Upper lobe of left lung (tissue), 6 donors: ENCODE measurements at regions not wholly inside any gene's neighbourhood (a gene's known extent, or its start where the extent isn't known, plus 50 kb on each side); places are given as distances from the start of the nearest gene placed in this dataset.
A peak's percentile ranks its signal among the peaks of the same experiment; 100 is the strongest.

Source experiments
- ATAC-seq, 2 donors: fragments of 200-7000 bp; cut with Tn5 transposase; one replicate each; pipeline ENCODE4 v1.9.1; 2022; ENCODE audit warnings: mild to moderate bottlenecking in 2 of 2, moderate library complexity in 2 of 2; ENCODE audit not compliant: low FRiP score in 2 of 2
- DNase-seq, 2 donors: peaks; one replicate each; pipeline ENCODE4 v3.0.0-alpha.2; 2019 to 2020
- H3K27ac ChIP-seq, 4 donors: fragments of 200-600 bp; sonication (generic); one replicate each; pipeline ENCODE4 v1.5.1; 2016 to 2019
- H3K27me3 ChIP-seq, 4 donors: fragments of 200-600 bp; sonication (generic); one replicate each; pipeline ENCODE4 v1.5.1; 2017 to 2019
- H3K36me3 ChIP-seq, 4 donors: fragments of 200-600 bp; sonication (generic); one replicate each; pipeline ENCODE4 v1.5.1; 2016 to 2019
- H3K4me1 ChIP-seq, 4 donors: fragments of 200-600 bp; sonication (generic); one replicate each; pipeline ENCODE4 v1.5.1; 2018 to 2019
- H3K4me3 ChIP-seq, 4 donors: fragments of 200-600 bp; sonication (generic); one replicate each; pipeline ENCODE4 v1.5.1; 2017 to 2019; ENCODE audit warnings: mild to moderate bottlenecking in 2 of 4, moderate library complexity in 1 of 4
- H3K9me3 ChIP-seq, 4 donors: fragments of 200-600 bp; sonication (generic); one replicate each; pipeline ENCODE4 v1.5.1; 2018 to 2019
- CTCF ChIP-seq, 6 experiments: fragments of 450-650 bp in 4 of 6; fragments of 200-600 bp in 2 of 6; sonication (generic) in 2 of 6; IDR thresholded peaks; one replicate each; pipeline ENCODE4 v1.5.1; 2016 to 2019; ENCODE audit warnings: antibody characterized with exemption in 6 of 6
- EP300 ChIP-seq, 4 donors: sonication (generic); formaldehyde crosslinking; IDR thresholded peaks; one replicate each; pipeline ENCODE4 v1.5.1; 2017; ENCODE audit warnings: antibody characterized with exemption in 4 of 4, control low read depth in 2 of 4
- POLR2A ChIP-seq, 4 donors: fragments of 450-650 bp; IDR thresholded peaks; one replicate each; pipeline ENCODE4 v1.5.1; 2016 to 2017; ENCODE audit warnings: antibody characterized with exemption in 4 of 4, mild to moderate bottlenecking in 2 of 4
- POLR2AphosphoS5 ChIP-seq, 2 donors: sonication (generic); formaldehyde crosslinking; IDR thresholded peaks; one replicate each; pipeline ENCODE4 v1.5.1; 2017; ENCODE audit warnings: antibody characterized with exemption in 2 of 2
- WGBS, 2 donors: methylation state at CpG; one replicate each; pipeline ENCODE4 v1.1.5; 2017 to 2018; 5-methylcytosine and 5-hydroxymethylcytosine counted together
- donor health status: DM: no; HTN: no; CAD: no; lungs with moderate emphysema.
- donor health status: DM: no; HTN: yes; CAD: no; lungs with severe emphysema.

- no peak for DNase-seq
- ATAC-seq = no peak
- Histone ChIP-seq H3K4me3 (no peak overlapping the region), H3K27ac (no peak overlapping the region), H3K9me3 (no peaks in the 10 kb centered on the region), H3K36me3 (no peaks in the 10 kb centered on the region), H3K4me1 (no peaks in the 10 kb centered on the region), H3K27me3 (no peaks in the 10 kb centered on the region)
- 68% methylated on average over 12 of the region's 12 CpGs for WGBS, 2 donors
- TF ChIP-seq EP300 (IDR thresholded peaks at IDR 0.05) (no peak), POLR2A (IDR thresholded peaks at IDR 0.05) (no peak), CTCF (IDR thresholded peaks at IDR 0.05) (no peak), POLR2AphosphoS5 (IDR thresholded peaks at IDR 0.05) (no peak)
These were observed 247.4 kb upstream of the C1orf174 start for GRCh38 chr1:4147509-4147908.

- Histone ChIP-seq H3K36me3 (no peaks in the 10 kb centered on the region), H3K27ac (no peak overlapping the region), H3K4me1 (no peaks in the 10 kb centered on the region), H3K9me3 (no peaks in the 10 kb centered on the region), H3K4me3 (no peak overlapping the region), H3K27me3 (no peaks in the 10 kb centered on the region)
- WGBS, 2 donors = 88 to 90% methylated on average over 3 to 7 of the region's 7 CpGs
- ATAC-seq (no peak), DNase-seq (no peak)
- TF ChIP-seq POLR2A (IDR thresholded peaks at IDR 0.05) (no peak), CTCF (IDR thresholded peaks at IDR 0.05) (no peak), POLR2AphosphoS5 (IDR thresholded peaks at IDR 0.05) (no peak), EP300 (IDR thresholded peaks at IDR 0.05) (no peak)
These were observed 249.2 kb upstream of the C1orf174 start for GRCh38 chr1:4149281-4149680.

GRCh38 chr1:4149831-4150230 lies 249.8 kb upstream of the C1orf174 start:
- TF ChIP-seq EP300 (IDR thresholded peaks at IDR 0.05) (no peak), POLR2AphosphoS5 (IDR thresholded peaks at IDR 0.05) (no peak), CTCF (IDR thresholded peaks at IDR 0.05) (no peak), POLR2A (IDR thresholded peaks at IDR 0.05) (no peak)

GRCh38 chr1:4150262-4150661 lies 250.2 kb upstream of the C1orf174 start:
- no peak overlapping the region for H3K4me3 ChIP-seq
- H3K27ac ChIP-seq = no peak overlapping the region
- no peaks in the 10 kb centered on the region for H3K9me3 ChIP-seq
- DNase-seq (no peak), ATAC-seq (peak in 1 of 2 donors; percentile 6)
- no peaks in the 10 kb centered on the region for H3K27me3 ChIP-seq
- 28 to 46% methylated on average over 2 to 6 of the region's 7 CpGs for WGBS, 2 donors
- no peak for TF ChIP-seq POLR2A (IDR thresholded peaks at IDR 0.05)
- no peak for TF ChIP-seq EP300 (IDR thresholded peaks at IDR 0.05)
- no peak for TF ChIP-seq CTCF (IDR thresholded peaks at IDR 0.05)
- no peak for TF ChIP-seq POLR2AphosphoS5 (IDR thresholded peaks at IDR 0.05)
- H3K36me3 ChIP-seq = no peaks in the 10 kb centered on the region
- no peaks in the 10 kb centered on the region for H3K4me1 ChIP-seq

More at GRCh38 chr1:4149831-4150230, 249.8 kb upstream of the C1orf174 start:
- H3K4me1 ChIP-seq = no peaks in the 10 kb centered on the region
- H3K9me3 ChIP-seq = no peaks in the 10 kb centered on the region
- H3K36me3 ChIP-seq = no peaks in the 10 kb centered on the region
- DNase-seq = no peak
- H3K27ac ChIP-seq = no peak overlapping the region
- ATAC-seq = no peak
- WGBS, 2 donors = 56 to 76% methylated on average over 8 to 10 of the region's 10 CpGs
- no peak overlapping the region for H3K4me3 ChIP-seq
- no peaks in the 10 kb centered on the region for H3K27me3 ChIP-seq

GRCh38 chr1:4152266-4152665 lies 252.2 kb upstream of the C1orf174 start:
- 71 to 84% methylated on average over 4 to 11 of the region's 11 CpGs for WGBS, 2 donors
- Histone ChIP-seq H3K9me3 (no peaks in the 10 kb centered on the region), H3K27ac (no peak overlapping the region), H3K4me1 (no peaks in the 10 kb centered on the region), H3K36me3 (no peaks in the 10 kb centered on the region), H3K4me3 (no peak overlapping the region), H3K27me3 (no peaks in the 10 kb centered on the region)
- DNase-seq (no peak), ATAC-seq (no peak)
- no peak for TF ChIP-seq POLR2A (IDR thresholded peaks at IDR 0.05)
- no peak for TF ChIP-seq EP300 (IDR thresholded peaks at IDR 0.05)
- TF ChIP-seq CTCF (IDR thresholded peaks at IDR 0.05) = no peak
